GM18868 (cell line): ENCODE measurements at regions not wholly inside any gene's neighbourhood (a gene's known extent, or its start where the extent isn't known, plus 50 kb on each side); places are given as distances from the start of the nearest gene placed in this dataset.

Experiments
- ATAC-seq: cut with Tn5 transposase; IDR thresholded peaks from one replicate; pipeline ENCODE4 v1.9.1; 2021; ENCODE audit warnings: mild to moderate bottlenecking, moderate library complexity; ENCODE audit not compliant: unreplicated experiment

DNA sequence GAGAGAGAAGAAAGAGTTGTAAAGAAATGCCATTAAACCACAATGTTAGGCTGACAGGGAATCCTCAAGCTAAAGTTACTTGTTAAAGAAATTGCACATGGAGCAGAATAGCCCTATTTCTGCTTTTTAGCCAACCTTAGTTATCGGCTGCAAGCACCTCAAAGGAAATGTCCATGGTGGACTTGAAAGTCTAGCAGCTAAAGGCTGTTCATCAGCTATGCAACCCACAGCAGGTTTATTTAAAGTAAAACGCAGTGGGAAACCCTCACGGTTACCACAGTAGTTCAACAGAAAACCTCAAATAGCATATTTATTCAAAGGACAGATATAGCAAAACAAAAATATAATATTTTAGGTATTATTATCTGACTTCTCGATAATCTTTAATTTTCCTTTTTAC is 967.2 kb downstream of the IGSF11 start:
- ATAC-seq, result no peak

DNA sequence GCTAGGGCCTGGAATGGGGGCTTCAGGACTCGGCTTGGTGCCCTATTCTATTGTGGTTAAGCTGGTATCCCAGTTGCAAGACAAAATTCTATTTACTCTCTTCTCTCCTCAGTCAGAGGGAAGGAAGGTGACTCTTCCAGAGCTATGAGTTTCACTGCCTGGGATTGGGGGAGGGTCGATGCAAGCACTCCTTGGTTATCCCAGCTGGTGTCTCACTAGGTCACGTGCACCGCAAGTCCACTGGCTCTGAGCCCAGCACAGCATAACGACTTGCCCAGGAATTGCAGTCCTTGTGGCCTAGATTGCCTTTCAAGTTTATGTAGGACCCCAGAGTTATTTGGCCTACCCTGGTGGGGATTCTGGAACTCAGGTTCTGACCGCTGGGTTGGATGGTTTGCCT is 958.8 kb downstream of the IGSF11 start:
- ATAC-seq, result no peak

DNA sequence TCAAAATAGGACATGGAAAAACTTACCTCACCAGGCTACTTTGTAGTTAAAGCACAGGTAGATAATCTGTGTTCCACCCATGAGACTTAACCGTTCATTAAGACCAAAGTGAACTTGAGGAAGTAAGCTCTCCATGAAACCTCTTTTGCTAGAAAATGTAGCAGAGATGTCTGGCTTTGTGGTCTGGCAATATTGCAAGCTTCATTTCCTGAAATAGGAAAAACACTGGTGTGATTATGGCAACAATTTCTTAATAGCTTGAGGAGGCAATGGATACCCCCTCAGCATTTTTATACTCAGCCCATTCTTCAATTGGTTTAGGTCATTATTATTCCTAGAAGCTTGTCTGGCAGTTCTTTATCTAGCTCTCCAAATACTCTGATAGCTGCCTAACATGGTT is 957.3 kb downstream of the IGSF11 start:
- no peak for ATAC-seq

DNA sequence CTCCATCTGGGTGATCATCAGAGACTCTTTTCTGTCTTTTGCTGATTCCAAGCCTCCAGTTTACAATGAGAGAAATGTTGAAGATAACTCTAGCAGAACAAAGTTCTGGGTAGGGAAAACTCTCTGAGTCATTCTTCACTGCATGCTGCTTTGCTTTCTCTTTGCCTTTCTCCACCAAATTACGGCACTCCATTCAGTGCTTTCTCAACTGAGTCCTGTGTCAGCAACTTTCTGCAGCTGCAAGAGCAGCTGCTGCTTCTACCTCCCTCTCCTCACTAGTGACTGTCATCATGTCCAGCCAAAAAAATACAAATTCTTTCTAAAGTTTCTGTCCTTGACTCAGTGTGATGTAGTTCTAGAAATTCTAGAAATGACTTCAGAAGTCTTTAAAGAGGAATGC is 953.8 kb downstream of the IGSF11 start:
- no peak for ATAC-seq

DNA sequence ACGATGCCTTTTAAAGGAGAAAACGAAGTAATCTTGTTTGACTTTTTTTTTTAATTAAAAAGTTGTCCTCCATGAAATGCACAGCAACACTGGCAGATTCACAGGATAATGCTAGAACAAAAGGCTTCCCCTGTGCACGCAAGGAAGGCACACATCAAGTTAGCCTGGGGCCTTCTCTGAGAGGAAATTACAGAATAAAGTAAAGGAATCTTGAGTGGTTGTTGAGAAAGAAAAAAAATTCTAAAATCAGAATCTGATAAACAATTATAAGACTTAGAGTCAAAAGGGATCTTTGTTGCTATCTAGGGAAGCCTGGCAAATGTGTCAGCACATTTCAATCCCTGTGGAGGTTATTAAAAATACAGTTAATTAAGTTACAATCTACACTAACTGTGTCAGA is 946.0 kb downstream of the IGSF11 start:
- no peak for ATAC-seq

DNA sequence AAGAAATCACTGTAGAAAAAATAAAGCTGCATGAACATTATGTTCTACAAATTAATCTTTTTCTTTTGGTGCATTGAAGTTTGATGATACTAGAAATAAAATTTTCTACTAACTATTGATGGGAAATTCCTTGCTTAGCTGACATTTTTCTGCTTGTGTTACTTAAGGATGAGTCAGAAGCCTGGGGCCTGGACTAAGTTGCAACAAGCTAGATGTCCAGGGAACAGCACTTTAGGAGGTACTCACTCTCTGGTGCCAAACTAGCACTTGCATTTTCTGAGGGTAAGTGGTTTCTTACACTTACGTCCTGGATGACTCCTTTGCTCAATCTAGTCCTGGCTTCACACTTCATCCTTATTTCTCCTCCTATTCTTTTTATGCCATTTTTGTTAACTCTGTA is 945.1 kb downstream of the IGSF11 start:
- ATAC-seq, result no peak

DNA sequence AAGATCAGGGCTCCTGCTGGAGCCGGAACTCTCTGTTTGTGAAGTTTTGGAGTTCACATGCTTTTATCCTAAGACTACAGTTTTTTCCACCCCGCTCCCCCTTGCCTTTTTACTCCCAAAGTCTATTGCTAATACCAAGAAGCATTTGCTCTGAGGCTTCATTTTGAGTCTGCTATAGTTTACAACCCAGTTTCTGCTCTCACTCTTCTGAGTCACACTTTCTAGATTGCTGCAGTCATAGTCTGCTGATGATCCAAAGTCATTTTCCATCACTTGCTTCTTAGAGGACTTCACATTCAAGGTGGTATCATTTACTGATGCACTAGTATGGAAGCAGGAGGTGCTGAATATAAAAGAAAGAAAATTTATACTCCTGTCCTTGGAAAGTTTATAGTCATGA is 937.4 kb downstream of the IGSF11 start:
- ATAC-seq, result no peak

DNA sequence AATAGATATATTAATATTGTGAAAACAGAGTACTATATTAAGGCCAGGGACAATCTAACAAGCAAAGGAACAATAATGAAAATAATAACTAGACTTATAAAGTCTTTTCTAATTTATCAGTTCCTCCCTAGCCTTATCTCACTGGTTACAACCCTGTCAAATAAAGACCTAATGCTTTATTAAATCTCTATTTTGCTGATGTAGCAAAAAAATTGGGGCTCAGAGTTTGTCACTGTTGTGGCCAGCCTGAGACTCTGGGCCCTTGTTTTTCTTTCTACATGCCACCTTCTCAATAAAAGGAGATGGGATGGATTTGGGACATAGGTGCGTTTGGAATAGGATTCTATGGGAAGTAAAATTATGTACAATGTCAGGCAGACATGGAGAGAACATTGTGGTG is 937.0 kb downstream of the IGSF11 start:
- ATAC-seq, result no peak

DNA sequence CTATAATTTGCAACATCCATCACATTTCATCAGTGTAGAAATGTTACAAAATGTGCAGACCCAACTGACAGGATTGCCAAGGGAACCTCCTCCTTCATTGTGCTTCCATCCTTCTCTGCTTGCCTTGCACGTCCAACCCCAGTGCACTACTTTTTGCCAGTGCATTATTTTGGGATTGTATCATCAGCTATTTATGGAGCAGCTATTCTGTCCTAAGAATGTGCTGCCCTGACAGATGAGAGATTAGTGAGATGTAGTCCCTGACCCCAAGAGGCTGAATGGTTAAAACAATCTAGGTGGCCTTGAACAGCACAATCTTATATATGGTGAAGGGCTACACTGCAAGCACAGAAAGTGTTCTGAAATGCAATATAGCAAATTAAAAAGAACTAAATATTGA is 935.8 kb downstream of the IGSF11 start:
- ATAC-seq, result no peak

DNA sequence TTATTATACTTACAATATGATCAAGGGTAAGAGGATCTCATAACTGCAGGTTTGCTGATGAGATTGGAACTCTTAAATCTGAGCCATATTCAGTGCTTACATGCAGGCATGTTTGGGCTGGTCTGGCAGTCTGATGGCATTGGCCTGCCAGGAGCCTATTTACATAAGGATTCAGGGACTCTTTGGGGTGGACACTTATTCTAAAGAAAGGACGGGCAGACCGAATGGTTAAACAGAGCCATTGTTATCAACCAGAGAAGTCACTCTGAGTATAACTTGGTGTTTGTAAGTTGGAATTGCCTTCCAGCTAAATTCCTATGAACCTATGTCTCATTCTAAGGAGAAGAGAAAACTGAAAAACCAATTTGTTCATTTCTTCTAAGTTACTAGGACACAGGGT is 932.8 kb downstream of the IGSF11 start:
- ATAC-seq, result no peak

DNA sequence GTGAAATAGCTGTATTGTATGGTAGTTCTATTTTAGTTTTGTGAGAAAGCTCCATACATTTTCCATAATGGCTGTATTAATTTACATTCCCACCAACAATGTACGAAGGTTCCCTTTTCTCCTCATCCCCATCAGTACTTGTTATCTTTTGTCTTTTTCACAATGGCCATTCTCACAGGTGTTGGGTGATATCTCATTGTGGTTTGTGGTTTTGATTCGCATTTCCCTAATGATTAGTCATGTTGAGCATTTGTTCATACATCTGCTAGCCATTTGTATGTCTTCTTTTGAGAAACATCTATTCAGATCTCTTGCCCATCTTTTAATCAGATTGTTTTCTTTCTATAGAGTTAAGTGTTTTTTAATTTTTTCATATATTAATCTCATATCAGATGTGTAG is 931.9 kb downstream of the IGSF11 start:
- ATAC-seq, result peak; percentile 67

DNA sequence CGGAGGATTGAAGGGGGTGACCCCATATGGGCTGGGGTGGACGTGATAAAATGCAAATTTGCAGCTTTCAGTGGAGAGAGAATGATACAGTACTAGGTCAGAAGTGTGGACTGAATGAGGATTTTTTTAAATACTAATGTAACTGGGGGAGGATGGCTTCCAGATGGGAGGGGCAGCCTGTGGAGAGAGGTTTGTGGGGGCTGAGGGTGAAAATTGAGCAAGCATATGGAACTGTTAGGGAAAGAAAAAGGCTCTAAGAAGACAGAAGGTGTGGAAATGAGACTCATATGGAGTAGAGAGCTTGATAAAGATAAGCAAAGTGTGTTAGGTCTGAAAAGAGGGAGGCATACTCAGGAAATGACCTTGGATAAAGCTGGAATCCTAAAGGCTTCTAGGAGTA is 926.4 kb downstream of the IGSF11 start:
- ATAC-seq, result no peak

DNA sequence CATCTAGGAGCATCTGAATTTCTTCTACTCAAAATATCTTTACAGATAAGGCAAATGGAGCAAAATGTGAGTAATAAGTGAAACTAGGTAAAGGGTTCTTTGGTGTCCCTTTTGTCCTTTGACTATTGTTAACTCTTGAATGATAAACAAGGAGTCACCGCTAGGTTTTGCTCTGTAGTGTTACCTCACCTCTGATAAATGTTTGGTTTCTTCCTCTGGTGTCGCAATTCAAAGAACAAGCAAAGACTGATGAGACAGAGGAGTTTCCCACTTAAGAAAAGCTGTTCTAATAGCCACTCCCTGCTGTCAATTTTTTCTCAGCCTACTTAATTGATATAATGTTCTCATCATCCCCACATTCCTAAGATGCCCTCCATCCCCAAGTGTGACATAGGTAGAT is 925.9 kb downstream of the IGSF11 start:
- ATAC-seq, result no peak

DNA sequence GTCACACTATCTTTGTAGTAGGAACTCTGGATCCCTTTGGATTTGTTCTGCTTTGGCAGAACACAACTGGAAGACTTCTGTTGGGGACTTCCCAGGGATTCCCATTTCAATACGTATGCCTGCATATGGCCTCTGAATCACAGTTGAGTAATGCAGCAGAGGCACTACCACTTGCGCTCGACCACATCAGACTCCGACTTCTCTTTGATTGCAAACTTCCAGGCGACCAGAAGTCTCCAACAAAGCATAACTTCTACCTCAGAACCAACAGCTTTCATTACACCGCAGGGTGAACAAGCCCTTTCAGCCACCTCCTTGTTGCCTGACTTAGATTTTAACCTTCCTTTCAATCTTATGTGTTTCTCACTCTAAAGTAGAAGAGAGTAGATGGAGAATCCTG is 924.4 kb downstream of the IGSF11 start:
- no peak for ATAC-seq

DNA sequence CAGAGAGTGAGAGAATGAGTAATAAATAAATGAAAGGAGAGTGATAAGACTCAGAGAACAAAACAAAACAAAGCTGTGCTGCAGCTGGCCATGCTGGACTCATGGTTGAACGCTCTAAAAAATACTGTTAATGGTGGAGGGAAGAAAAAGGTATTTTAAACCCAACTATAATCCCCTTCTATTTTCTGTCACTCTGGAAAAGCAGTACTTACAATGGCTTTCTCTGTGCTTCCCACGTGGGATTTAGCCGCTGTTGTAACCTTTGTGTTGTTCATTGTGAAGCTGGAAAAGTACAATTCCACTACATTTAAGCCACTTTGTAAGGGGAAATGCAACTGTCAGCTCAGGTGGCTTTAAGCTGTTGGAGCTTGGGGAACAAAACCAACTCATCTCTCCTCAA is 917.7 kb downstream of the IGSF11 start:
- no peak for ATAC-seq

DNA sequence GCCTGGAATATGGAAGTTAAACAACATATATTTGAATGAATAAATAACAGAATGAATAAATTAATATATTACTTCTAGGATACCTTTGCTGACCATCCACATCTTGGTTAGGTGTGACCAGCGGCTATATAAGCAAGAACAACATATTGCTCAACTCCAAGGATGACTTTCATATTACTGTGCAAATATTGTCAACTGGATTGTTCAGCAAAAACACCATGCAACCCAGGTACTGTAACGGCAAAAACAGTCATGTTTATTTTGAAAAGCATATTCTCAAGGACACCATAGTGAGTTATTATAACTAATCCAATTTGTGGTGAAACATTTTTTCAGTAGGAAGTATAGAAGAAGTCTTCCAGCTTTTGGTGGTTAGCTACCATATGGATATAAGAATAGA is 907.9 kb downstream of the IGSF11 start:
- no peak for ATAC-seq

DNA sequence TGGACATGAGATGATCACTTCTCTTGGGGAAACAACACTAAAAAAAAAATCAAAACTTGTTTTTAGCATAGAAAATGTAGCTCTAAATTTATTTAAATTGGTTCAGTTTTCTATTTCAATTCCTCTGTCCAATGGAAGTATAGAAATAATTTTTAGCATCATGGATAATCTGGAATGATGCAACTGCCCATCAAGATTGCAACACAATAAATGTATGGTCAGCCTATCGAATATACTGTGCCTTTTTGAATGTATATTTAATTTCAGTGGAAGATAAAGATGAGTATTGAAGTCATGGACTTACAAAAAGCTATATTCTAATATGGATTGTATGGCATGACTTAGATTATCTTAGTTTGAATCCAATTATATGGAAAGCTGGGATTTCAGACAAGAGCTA is 906.7 kb downstream of the IGSF11 start:
- no peak for ATAC-seq

DNA sequence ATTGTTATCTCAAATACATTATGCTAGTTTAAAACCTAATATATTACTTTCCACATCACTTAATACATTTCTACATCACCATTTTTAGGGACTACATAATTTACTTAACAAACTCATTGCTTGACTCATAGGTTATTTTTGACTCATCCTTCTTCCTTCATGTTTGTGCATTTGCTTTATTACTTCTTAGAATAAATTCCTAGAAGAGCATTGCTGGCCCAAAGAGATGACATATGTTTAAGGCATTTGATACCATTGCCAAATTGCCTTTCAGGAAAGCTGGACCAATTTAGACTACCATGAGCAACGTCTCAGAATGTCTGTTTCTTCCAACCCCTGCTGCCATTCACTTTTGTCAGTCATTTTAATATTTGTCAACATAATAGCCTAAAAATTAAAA is 905.8 kb downstream of the IGSF11 start:
- no peak for ATAC-seq

DNA sequence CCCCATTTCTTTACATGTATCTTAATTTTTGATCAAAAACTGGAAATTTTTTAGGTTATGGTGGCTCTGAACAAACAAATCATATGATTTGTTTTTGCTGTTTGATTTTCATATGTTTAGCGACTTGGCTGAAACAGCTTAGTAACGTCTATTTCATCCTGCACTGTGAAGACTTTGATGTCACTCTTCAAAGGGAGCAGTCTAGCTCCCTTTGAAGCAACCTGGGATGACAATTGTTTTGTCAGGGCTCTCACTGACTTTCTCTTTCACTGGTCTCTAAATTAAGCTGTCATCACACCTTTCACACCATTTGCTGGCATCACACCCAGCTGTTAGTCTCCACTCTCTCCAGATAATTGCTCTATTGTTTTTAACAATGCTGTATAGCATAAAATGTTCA is 896.9 kb downstream of the IGSF11 start:
- no peak for ATAC-seq

DNA sequence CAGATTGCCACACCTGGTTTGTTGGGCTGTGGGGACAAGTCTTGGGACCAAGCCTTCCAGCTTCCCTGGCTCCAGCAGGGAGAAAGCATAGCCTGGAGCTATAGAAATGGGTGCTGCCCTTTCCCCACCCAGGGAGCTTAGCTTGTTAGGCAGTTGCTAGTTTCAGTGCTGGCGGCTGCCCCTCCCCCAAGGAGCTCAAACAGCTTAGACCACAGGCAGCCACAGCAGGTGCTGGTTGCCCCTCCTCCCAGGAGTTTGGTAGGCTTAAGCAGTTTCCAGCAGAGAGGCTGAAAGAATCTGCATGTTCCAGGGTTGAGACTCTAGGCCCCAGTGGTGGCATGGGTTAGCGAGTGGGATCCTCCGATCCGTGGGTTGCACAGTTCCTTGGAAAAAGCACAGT is 889.7 kb downstream of the IGSF11 start:
- no peak for ATAC-seq

DNA sequence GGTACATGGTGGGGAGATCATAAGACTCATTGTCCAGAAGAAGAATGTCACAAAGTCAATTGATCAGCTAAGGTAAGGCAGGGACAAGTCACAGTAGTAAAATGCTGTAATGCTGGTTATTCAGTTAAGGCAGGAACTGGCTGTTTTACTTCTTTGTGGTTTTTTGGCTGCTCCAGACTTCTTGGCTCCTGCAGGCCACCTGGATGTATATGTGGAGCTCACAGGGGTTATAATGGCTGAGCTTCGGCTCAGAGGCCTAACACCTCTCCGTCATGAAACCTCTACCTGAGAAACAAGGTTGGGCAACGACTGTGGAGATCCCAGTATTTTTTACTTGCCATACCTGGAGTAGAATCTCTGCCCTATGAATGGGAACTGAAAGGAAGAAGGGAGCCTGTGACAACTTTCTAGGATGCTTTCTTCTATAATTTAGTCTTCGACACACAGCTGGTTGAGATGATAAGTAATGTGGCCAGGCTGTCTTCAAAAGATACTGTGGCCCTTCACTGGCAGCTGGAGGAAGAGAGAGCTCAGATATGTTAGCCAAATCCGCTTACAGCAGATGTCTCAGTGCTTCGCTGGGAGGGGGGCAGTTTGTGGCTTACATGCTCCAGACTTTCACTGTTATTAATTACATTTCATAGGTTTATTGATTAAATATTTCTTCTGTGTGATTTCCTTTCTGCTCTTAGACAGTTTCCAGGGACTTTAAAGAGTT is 887.8 kb downstream of the IGSF11 start:
- ATAC-seq, result no peak

DNA sequence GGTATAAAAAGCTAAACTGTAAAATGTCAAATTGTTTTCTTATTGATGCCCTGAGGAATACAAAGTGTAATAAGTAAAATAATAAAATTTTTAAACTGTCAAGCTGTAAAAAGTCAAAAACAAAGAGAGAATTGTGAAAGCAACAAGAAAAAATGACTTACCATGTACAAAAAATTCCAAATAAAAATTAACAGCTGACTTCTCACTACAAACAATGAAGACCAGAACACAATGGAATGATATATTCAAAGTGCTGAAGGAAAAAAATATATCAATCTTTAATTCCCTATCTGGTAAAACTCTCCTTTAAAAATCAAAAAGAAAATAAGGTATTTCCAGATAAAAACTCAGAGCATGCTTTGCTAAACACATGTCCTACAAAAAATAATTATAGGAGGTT is 883.5 kb downstream of the IGSF11 start:
- ATAC-seq, result no peak
